ENCODE measurements at regions not wholly inside any gene's neighbourhood (a gene's known extent, or its start where the extent isn't known, plus 50 kb on each side); places are given as distances from the start of the nearest gene placed in this dataset.
A peak's percentile ranks its signal among the peaks of the same experiment; 100 is the strongest.

DNA sequence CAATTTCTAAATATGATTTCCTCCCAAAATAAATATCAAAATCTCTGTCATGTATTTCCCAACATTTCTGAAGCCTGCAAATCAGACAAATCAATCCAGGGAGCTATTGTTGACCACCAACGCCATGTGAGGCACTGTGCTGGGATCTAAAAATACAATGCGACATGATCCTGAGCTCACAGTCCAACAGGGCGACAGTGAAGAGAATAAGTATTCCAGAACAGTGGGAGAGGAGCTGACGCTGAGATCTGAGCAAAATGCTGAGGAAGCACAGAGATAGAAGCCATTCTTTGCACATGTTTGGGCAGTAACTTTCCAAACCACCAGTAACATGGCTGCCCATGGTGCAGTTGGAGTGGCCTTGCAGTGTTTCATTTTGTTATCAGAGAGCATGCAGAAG lies 412.5 kb downstream of the LRATD1 start:
- DNase-seq (ENCODE audit: low read depth) = no peak

- no peak for DNase-seq (ENCODE audit: low read depth)
Observed at GRCh38 chr2:15047184-15047583, 414.7 kb downstream of the LRATD1 start.

DNA sequence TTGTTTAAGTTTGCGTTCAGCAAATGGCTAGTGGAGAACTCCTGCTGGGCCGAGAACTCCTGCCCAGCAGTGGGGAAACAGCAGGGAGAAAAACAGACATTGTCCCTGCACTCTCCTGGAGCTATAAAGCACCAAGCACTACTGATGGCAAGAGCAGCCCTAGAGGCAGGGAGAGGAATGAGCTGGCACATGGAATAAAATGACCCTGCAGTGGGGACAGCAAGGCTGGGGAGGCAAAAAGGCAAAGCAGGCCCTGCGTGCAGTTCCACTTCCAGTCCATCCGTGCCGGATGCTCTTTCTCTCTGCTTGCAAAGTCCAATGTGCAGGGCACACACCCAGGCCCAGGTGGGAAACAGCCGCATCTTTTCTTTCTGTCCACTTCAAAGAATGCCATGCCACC lies 415.5 kb downstream of the LRATD1 start:
- DNase-seq (ENCODE audit: low read depth) = no peak

- no peak for DNase-seq (ENCODE audit: low read depth)
Observed at GRCh38 chr2:15049096-15049993, 416.8 kb downstream of the LRATD1 start.

DNA sequence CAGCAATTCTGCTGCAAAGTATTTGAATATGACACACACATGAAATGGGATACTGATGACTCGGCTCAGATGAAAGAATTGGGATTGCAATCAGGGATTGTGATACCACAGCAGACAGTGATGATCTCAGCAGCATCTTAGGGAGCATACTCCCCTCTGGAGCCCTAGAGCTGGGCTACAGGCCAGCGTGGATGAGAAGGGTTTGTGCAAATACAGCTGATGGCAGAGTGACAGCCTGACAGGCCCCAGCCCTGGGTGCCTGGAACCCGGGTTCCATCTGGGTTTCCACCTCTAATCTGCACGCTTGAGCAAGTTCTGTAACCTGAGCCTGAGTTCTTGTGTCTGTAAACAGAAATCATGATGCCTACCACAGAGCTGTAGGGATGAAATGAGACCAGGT lies 418.0 kb downstream of the LRATD1 start:
- no peak for DNase-seq (ENCODE audit: low read depth)

GRCh38 chr2:15053542-15053941 lies 421.0 kb downstream of the LRATD1 start:
- DNase-seq (ENCODE audit: low read depth) = no peak

- DNase-seq (ENCODE audit: low read depth) = peak; percentile 33
Observed at GRCh38 chr2:15058015-15058720, 425.7 kb downstream of the LRATD1 start.

DNA sequence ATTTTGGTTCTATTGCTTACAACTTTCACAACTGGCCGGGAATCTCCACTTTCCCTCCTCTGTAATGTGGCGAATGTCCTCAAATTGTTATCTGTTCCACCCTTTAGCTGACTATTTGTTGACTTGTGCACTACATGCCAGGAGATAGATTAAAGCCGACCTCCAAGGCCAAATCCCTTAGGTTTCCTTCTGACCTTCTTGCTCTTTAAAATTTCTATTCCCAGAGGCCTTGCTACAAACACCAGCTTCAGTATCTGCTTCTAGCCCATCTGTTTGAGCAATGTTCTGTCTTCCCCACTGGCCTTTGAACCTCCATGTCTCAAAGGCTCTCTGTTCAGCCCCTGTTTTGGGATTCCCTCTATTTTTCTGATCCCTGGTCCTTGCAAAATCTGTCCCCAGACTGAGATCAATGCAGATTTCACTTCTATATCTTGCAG lies 426.2 kb downstream of the LRATD1 start:
- DNase-seq (ENCODE audit: low read depth) = no peak

DNA sequence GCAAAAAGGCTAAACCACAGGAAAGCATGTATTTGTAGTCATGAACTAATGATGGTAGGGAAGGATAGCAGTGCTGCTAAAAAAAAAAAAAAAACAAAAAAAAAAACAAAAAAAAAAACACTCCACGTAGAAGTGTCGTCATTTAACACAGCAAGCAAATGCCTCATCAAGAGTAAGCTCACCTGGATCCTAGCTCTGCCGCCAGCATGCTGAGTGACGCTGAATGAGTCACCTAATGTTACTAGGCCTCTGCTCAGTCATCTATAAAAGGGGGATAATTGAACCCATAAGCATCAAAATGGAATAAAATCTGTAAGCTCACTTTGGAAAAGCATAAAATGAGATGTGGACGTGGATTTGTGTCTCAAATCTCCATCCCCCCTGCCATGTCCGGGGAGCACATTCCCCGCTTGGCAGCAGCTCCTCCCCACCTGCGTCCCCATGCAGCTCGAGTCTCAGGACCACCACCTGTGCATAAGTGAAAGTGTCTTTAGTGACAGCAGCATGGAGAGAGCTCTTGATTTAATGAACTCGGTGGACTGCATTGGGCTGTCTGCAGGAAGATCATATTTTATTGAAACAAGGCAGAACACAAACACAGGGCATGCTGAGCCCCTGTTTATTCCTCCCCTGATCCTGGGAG lies 427.5 kb downstream of the LRATD1 start:
- no peak for DNase-seq (ENCODE audit: low read depth)

- DNase-seq (ENCODE audit: low read depth) = no peak
Observed at GRCh38 chr2:15061268-15061667, 428.8 kb downstream of the LRATD1 start.

DNA sequence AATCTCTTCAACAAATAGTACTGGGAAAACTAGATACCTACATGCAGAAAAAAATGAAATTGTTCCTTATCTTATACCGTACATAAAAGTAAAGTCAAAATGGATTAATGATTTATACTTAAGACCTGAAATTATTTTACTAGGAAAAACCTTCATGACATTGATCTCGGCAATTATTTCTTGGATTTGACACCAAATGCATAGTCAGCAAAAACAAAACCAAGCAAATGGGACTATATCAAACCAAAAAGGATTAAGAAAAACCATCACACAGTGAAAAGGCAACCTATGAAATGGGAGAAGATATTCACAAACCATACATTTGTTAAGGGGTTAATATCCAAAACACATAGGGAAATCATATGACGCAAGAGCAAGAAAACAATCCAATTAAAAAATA lies 433.6 kb downstream of the LRATD1 start:
- no peak for DNase-seq (ENCODE audit: low read depth)

DNA sequence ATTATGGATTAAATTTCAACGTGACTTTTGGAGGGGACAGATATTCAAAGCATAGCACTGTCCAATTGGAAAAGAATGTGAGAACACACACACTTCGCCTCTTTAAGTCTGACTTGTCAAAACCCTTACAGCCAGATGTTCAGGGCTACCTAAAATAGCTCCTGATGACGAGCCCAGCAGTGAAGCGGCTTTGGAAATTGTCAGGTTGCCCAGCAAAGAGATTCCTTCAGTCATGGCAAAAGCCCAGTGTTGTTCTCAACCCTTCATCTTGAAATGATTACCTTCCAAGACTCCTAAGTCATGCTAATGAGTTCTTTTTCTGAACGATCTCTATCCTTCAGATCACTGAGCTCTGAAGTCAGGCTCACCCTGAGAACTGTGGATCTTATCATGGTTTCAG lies 436.6 kb downstream of the LRATD1 start:
- no peak for DNase-seq (ENCODE audit: low read depth)

GRCh38 chr2:15072836-15073235 lies 440.3 kb downstream of the LRATD1 start:
- no peak for DNase-seq (ENCODE audit: low read depth)

- no peak for DNase-seq (ENCODE audit: low read depth)
Observed at GRCh38 chr2:15073664-15074063, 441.1 kb downstream of the LRATD1 start.

- DNase-seq (ENCODE audit: low read depth) = no peak
Observed at GRCh38 chr2:15074319-15074718, 441.8 kb downstream of the LRATD1 start.

DNA sequence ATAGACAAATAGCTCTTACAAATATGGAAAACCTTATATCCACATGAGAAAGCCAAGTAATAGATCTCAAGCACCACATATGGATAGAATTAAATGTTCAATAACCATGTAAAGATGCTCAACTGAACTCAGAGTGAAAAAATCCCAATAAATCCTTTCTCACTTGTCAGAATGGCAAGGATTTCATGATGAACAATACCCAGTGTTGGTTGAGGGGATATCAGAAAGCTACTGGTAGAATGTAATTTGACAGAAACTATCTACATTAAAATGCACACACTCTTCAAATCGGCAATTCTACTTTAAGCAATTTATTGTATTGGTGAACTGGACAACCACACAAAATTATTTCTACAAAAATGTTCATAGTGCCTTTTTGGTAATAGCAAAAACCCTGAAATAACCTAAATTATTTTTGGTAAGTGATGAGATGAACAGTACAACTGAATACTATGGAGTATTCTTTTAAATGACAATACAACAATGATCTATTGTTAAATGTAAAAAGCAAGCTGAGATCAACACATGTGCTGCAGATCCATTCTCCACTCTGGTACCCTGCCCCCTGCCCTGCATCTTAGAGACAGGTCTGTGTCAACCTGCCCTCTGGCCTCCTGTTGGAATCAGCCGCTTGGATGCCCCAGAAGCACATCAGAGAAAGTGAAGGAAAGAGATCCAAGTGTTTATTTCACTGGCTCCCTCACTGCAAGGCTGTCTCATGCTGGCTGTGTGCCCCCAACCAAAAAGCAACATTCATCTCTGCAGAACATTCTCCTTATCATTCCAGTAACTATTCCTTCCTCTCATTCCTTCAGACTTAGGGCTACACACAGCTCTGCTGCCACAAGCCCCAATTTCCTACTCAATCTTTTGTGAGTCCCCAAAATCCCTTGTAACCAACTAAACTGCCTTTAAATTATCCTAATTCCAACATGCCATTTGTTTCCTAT lies 442.5 kb downstream of the LRATD1 start:
- DNase-seq (ENCODE audit: low read depth) = no peak

DNA sequence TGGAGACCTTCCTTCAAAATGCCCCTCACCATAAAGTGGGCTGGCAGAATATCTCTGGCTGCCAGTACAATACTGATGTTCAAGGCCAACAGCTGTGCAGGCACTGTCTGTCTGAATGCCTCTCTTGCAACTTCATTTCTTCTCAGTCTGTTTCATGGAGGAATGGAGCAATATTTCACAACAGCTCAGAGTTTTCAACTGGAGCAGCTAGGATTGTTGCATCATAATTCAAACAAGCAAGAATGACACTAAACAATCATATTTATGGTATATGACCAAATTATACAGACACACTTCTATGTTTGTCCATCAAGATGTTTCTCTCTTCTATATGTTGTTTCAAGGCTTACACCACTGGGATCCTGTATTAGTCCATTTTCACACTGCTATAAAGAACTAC lies 444.2 kb downstream of the LRATD1 start:
- no peak for DNase-seq (ENCODE audit: low read depth)

DNA sequence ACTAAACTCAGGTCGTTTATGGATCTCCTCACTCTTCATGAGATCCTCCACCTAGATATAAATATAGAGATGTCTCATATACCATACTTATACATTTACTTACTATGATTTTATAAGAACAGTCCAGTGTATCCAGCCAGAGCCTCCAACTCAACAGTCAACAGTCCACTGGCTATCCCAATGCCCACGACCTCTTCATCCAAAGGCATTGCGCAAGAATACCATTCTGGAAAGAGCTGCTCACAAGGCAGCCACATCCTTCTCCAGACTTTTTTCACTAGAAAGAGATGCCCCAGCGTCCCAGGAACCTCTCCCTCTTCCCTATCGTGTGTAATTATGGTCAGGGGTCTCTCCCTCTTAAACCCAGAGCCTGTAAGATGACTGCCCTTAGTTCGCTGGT lies 448.8 kb downstream of the LRATD1 start:
- no peak for DNase-seq (ENCODE audit: low read depth)

GRCh38 chr2:15082105-15083058 lies 449.9 kb downstream of the LRATD1 start:
- no peak for DNase-seq (ENCODE audit: low read depth)

GRCh38 chr2:15084826-15085489 lies 452.4 kb downstream of the LRATD1 start:
- DNase-seq (ENCODE audit: low read depth) = no peak
